GM23248 (cell line): ENCODE measurements at regions not wholly inside any gene's neighbourhood (a gene's known extent, or its start where the extent isn't known, plus 50 kb on each side); places are given as distances from the start of the nearest gene placed in this dataset.

ENCODE experiments used
- DNase-seq: peaks from one replicate; pipeline ENCODE4 v3.0.0-alpha.2; 2015
- H2AFZ ChIP-seq: fragments of 200-600 bp; sonication (generic); 2 replicates; pipeline ENCODE4 v1.6.1; 2016; ENCODE audit warnings: antibody characterized with exemption
- H3F3A ChIP-seq: fragments of 200-600 bp; sonication (generic); 2 replicates; pipeline ENCODE4 v1.6.1; 2016; ENCODE audit warnings: mild to moderate bottlenecking, antibody characterized with exemption, mixed run types; ENCODE audit not compliant: insufficient read depth
- H3K27ac ChIP-seq: fragments of 200-600 bp; sonication (generic); 2 replicates; pipeline ENCODE4 v1.5.1; 2016; ENCODE audit warnings: mild to moderate bottlenecking
- H3K27me3 ChIP-seq: fragments of 200-600 bp; sonication (generic); replicated peaks from 2 replicates; pipeline ENCODE4 v1.6.1; 2016; ENCODE audit warnings: mild to moderate bottlenecking; ENCODE audit not compliant: insufficient read depth
- H3K36me3 ChIP-seq: fragments of 200-600 bp; sonication (generic); 2 replicates; pipeline ENCODE4 v1.6.1; 2016; ENCODE audit warnings: low read depth, mild to moderate bottlenecking
- H3K4me1 ChIP-seq: fragments of 200-600 bp; sonication (generic); 2 replicates; pipeline ENCODE4 v1.6.1; 2016; ENCODE audit warnings: mild to moderate bottlenecking; ENCODE audit not compliant: insufficient read depth
- H3K4me2 ChIP-seq: fragments of 200-600 bp; sonication (generic); one replicate; pipeline ENCODE4 v1.6.1; 2016; ENCODE audit warnings: mild to moderate bottlenecking; ENCODE audit not compliant: unreplicated experiment
- H3K4me3 ChIP-seq: fragments of 200-600 bp; sonication (generic); 2 replicates; pipeline ENCODE4 v1.5.1; 2016; ENCODE audit warnings: mild to moderate bottlenecking
- H3K79me2 ChIP-seq: fragments of 200-600 bp; sonication (generic); 2 replicates; pipeline ENCODE4 v1.6.1; 2016; ENCODE audit warnings: mild to moderate bottlenecking; ENCODE audit not compliant: insufficient read depth
- H3K9ac ChIP-seq: fragments of 200-600 bp; sonication (generic); 2 replicates; pipeline ENCODE4 v1.6.1; 2016; ENCODE audit warnings: mild to moderate bottlenecking
- H3K9me2 ChIP-seq: fragments of 200-600 bp; sonication (generic); 2 replicates; pipeline ENCODE4 v1.6.1; 2016; ENCODE audit warnings: mixed run types, mild to moderate bottlenecking, moderate library complexity; ENCODE audit not compliant: insufficient read depth
- H3K9me3 ChIP-seq: fragments of 200-600 bp; sonication (generic); one replicate; pipeline ENCODE4 v1.6.1; 2017; ENCODE audit warnings: low read depth
- H4K20me1 ChIP-seq: fragments of 200-600 bp; sonication (generic); 2 replicates; pipeline ENCODE4 v1.6.0; 2016; ENCODE audit not compliant: insufficient read depth
- EZH2 ChIP-seq: fragments of 200-600 bp; sonication (generic); IDR thresholded peaks from 2 replicates; pipeline ENCODE4 v1.6.1; 2018; ENCODE audit warnings: antibody characterized with exemption, mild to moderate bottlenecking; ENCODE audit not compliant: insufficient read depth, poor library complexity, severe bottlenecking
- EZH2phosphoT487 ChIP-seq: fragments of 200-600 bp; sonication (generic); IDR thresholded peaks from 2 replicates; pipeline ENCODE4 v1.6.1; 2018; ENCODE audit warnings: antibody characterized with exemption, moderate library complexity, mild to moderate bottlenecking, low read depth; ENCODE audit not compliant: insufficient read depth
- WGBS, 2 experiments: methylation state at CpG; one replicate each; pipeline ENCODE4 v1.1.6; 2015 to 2017; ENCODE audit warnings: low lambda C conversion rate in 2 of 2, low coverage in 1 of 2; ENCODE audit errors: missing lambda C conversion rate in 2 of 2; 5-methylcytosine and 5-hydroxymethylcytosine counted together
- in situ Hi-C: fragments of 300-500 bp; cut with MboI; formaldehyde crosslinking; loops from 2 replicates; pipeline ENCODE4 v1.15.0; 2020

- H3K27me3 ChIP-seq = no peaks in the 10 kb centered on the region
- no peaks in the 10 kb centered on the region for H3K36me3 ChIP-seq
- no peaks in the 10 kb centered on the region for H3K79me2 ChIP-seq
- no peak for TF ChIP-seq EZH2phosphoT487
- no peak for TF ChIP-seq EZH2
- peaks cover 7% of the 10 kb centered on the region; the same call in 1 of the 2 replicates for H3K4me1 ChIP-seq
- no peak overlapping the region for H2AFZ ChIP-seq
- in situ Hi-C loops = no loop called here
- no peaks in the 10 kb centered on the region for H3K9me3 ChIP-seq
- H3K9ac ChIP-seq = no peak overlapping the region
- H3K27ac ChIP-seq = no peak overlapping the region
- DNase-seq = no peak
- H3F3A ChIP-seq = no peaks in the 10 kb centered on the region
- no peak overlapping the region for H3K4me3 ChIP-seq
- H3K4me2 ChIP-seq = no peak overlapping the region
- H3K9me2 ChIP-seq = no peaks in the 10 kb centered on the region
- H4K20me1 ChIP-seq = no peaks in the 10 kb centered on the region
- WGBS, 2 experiments = 87 to 92% methylated on average over 4 of the region's 4 CpGs
These were observed 347.1 kb downstream of the TXNL1 start for GRCh38 chr18:56291294-56291693.

- Histone ChIP-seq H3K4me1 (peaks cover 10% of the 10 kb centered on the region; the same call in 1 of the 2 replicates), H3K27me3 (no peaks in the 10 kb centered on the region), H3K9me2 (no peaks in the 10 kb centered on the region), H4K20me1 (no peaks in the 10 kb centered on the region), H3K9ac (no peak overlapping the region), H3K79me2 (no peaks in the 10 kb centered on the region), H3K9me3 (no peaks in the 10 kb centered on the region), H3K4me2 (no peak overlapping the region), H2AFZ (no peak overlapping the region), H3K4me3 (no peak overlapping the region), H3K36me3 (no peaks in the 10 kb centered on the region), H3F3A (0 out of 2 replicates have a peak, but pooled peaks cover 3% of the 10 kb centered on the region), H3K27ac (no peak overlapping the region)
- in situ Hi-C loops = no loop called here
- WGBS, 2 experiments = 56 to 71% methylated on average over 2 of the region's 2 CpGs
- DNase-seq = no peak
- TF ChIP-seq EZH2phosphoT487 (no peak), EZH2 (no peak)
These were observed 349.0 kb downstream of the TXNL1 start for GRCh38 chr18:56289381-56289780.

- 50% methylated on average over 4 of the region's 4 CpGs for WGBS, 2 experiments
- H3K27ac ChIP-seq = no peak overlapping the region
- H3K9me3 ChIP-seq = no peaks in the 10 kb centered on the region
- H4K20me1 ChIP-seq = no peaks in the 10 kb centered on the region
- peak; percentile 76 for DNase-seq
- no peaks in the 10 kb centered on the region for H3K27me3 ChIP-seq
- 0 out of 2 replicates have a peak, but pooled peaks cover 3% of the 10 kb centered on the region for H3F3A ChIP-seq
- no peaks in the 10 kb centered on the region for H3K9me2 ChIP-seq
- TF ChIP-seq EZH2 = no peak
- TF ChIP-seq EZH2phosphoT487 = no peak
- H3K9ac ChIP-seq = no peak overlapping the region
- H3K36me3 ChIP-seq = no peaks in the 10 kb centered on the region
- no peak overlapping the region for H3K4me3 ChIP-seq
- no peak overlapping the region for H2AFZ ChIP-seq
- no peak overlapping the region for H3K4me2 ChIP-seq
- no peaks in the 10 kb centered on the region for H3K79me2 ChIP-seq
- in situ Hi-C loops = no loop called here
- peaks cover 13% of the 10 kb centered on the region; the same call in 1 of the 2 replicates for H3K4me1 ChIP-seq
These were observed 351.5 kb downstream of the TXNL1 start for GRCh38 chr18:56286775-56287325.

- H3K4me1 ChIP-seq = peaks cover 13% of the 10 kb centered on the region; the same call in 1 of the 2 replicates
- no peaks in the 10 kb centered on the region for H3K79me2 ChIP-seq
- H2AFZ ChIP-seq = no peak overlapping the region
- no peaks in the 10 kb centered on the region for H3K27me3 ChIP-seq
- H3K9ac ChIP-seq = no peak overlapping the region
- no peaks in the 10 kb centered on the region for H3K36me3 ChIP-seq
- DNase-seq = peak; percentile 37
- 0 out of 2 replicates have a peak, but pooled peaks cover 3% of the 10 kb centered on the region for H3F3A ChIP-seq
- no peak overlapping the region for H3K4me3 ChIP-seq
- no peaks in the 10 kb centered on the region for H3K9me3 ChIP-seq
- WGBS, 2 experiments = 89 to 93% methylated on average over 9 of the region's 9 CpGs
- H3K9me2 ChIP-seq = no peaks in the 10 kb centered on the region
- in situ Hi-C loops = no loop called here
- H3K27ac ChIP-seq = no peak overlapping the region
- no peaks in the 10 kb centered on the region for H4K20me1 ChIP-seq
- no peak overlapping the region for H3K4me2 ChIP-seq
- TF ChIP-seq EZH2 (no peak), EZH2phosphoT487 (no peak)
These were observed 352.9 kb downstream of the TXNL1 start for GRCh38 chr18:56285387-56286065.
